ENCODE measurements at regions not wholly inside any gene's neighbourhood (a gene's known extent, or its start where the extent isn't known, plus 50 kb on each side); places are given as distances from the start of the nearest gene placed in this dataset.

GRCh38 chr1:2865571-2866421, 64.3 kb upstream of the TTC34 start:
- no peak for DNase-seq (ENCODE audit: low read depth in 2 of 3, low spot score in 1 of 3)

- DNase-seq (ENCODE audit: low read depth in 2 of 3, low spot score in 1 of 3): no peak
Observed at GRCh38 chr1:2866422-2867086, 65.1 kb upstream of the TTC34 start.

- DNase-seq (ENCODE audit: low read depth in 2 of 3, low spot score in 1 of 3): no peak
Observed at GRCh38 chr1:2867087-2867425, 65.6 kb upstream of the TTC34 start.

GRCh38 chr1:2867861-2868260, 66.4 kb upstream of the TTC34 start:
- no peak for DNase-seq (ENCODE audit: low read depth in 2 of 3, low spot score in 1 of 3)

GRCh38 chr1:2868571-2869195, 67.2 kb upstream of the TTC34 start:
- no peak for DNase-seq (ENCODE audit: low read depth in 2 of 3, low spot score in 1 of 3)

- DNase-seq (ENCODE audit: low read depth in 2 of 3, low spot score in 1 of 3): no peak
Observed at GRCh38 chr1:2871246-2871815, 69.8 kb upstream of the TTC34 start.

- DNase-seq (ENCODE audit: low read depth in 2 of 3, low spot score in 1 of 3): no peak
Observed at GRCh38 chr1:2874207-2874606, 72.7 kb upstream of the TTC34 start.

GRCh38 chr1:2874607-2875480, 73.4 kb upstream of the TTC34 start:
- DNase-seq (ENCODE audit: low read depth in 2 of 3, low spot score in 1 of 3): no peak

- no peak for DNase-seq (ENCODE audit: low read depth in 2 of 3, low spot score in 1 of 3)
Observed at GRCh38 chr1:2875707-2876561, 74.4 kb upstream of the TTC34 start.

- no peak for DNase-seq (ENCODE audit: low read depth in 2 of 3, low spot score in 1 of 3)
Observed at GRCh38 chr1:2876846-2877245, 75.4 kb upstream of the TTC34 start.

- DNase-seq (ENCODE audit: low read depth in 2 of 3, low spot score in 1 of 3): no peak
Observed at GRCh38 chr1:2877391-2877790, 75.9 kb upstream of the TTC34 start.

- DNase-seq (ENCODE audit: low read depth in 2 of 3, low spot score in 1 of 3): no peak
Observed at GRCh38 chr1:2878591-2878990, 77.1 kb upstream of the TTC34 start.

GRCh38 chr1:2879026-2879425, 77.5 kb upstream of the TTC34 start:
- no peak for DNase-seq (ENCODE audit: low read depth in 2 of 3, low spot score in 1 of 3)

GRCh38 chr1:2879591-2879990, 78.1 kb upstream of the TTC34 start:
- no peak for DNase-seq (ENCODE audit: low read depth in 2 of 3, low spot score in 1 of 3)

GRCh38 chr1:2880086-2880485, 78.6 kb upstream of the TTC34 start:
- no peak for DNase-seq (ENCODE audit: low read depth in 2 of 3, low spot score in 1 of 3)

- no peak for DNase-seq (ENCODE audit: low read depth in 2 of 3, low spot score in 1 of 3)
Observed at GRCh38 chr1:2880812-2881295, 79.4 kb upstream of the TTC34 start.

- DNase-seq (ENCODE audit: low read depth in 2 of 3, low spot score in 1 of 3): no peak
Observed at GRCh38 chr1:2881556-2881955, 80.1 kb upstream of the TTC34 start.

GRCh38 chr1:2882966-2883696, 81.6 kb upstream of the TTC34 start:
- no peak for DNase-seq (ENCODE audit: low read depth in 2 of 3, low spot score in 1 of 3)

GRCh38 chr1:2885001-2885400, 83.5 kb upstream of the TTC34 start:
- no peak for DNase-seq (ENCODE audit: low read depth in 2 of 3, low spot score in 1 of 3)
